NCI-H1048 (cell line): ENCODE measurements at regions not wholly inside any gene's neighbourhood (a gene's known extent, or its start where the extent isn't known, plus 50 kb on each side); places are given as distances from the start of the nearest gene placed in this dataset.

Experiments
- DNase-seq: peaks from one replicate; lab custom pipeline; 2025; lab: John Stamatoyannopoulos, UW

DNA sequence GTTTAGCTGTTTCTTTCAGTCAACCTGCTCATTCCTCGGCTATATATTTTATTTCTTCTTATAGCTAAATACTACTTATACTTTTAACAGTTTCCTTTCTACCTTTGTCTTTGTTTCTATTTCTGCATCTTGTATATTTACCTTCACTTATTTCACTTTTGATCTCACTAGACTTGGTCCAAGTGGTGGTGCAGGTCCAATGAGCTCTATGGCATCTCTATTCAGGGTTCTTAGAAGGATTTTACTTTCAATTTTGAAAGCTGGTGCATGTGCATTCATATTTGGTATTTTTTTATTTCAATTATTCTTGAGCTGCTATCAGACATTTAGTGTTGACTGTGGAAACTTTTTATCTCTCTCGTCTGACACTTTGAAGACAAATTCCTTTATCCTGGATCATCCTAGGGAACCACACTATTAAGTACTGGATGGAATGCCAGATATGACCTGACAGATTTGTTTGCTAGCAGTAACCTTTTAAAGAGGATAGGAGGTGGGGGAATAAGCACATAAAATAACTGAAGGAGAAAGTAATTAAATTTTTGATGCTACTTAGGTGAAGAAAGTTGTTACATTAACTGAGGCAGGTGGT, 123.1 kb upstream of the PJA2 start:
- no peak for DNase-seq

DNA sequence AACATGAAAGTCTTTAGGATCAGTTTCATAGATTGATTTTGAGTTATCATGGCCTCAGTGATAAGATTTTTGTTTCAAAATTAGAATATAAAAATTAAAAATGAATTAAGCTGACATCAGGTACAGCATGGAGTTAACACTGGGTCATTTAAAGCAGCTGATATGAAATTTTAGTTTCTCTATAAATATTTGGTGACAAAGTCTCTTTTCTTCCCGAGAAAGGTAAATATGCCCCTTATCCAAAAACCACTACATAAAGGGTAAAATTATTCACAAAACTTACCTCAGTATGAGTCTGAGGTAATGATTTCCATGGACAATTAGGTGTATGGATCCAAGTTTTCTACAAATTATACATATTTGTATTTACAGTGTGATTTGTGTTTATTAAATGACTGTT, 121.5 kb upstream of the PJA2 start:
- no peak for DNase-seq

DNA sequence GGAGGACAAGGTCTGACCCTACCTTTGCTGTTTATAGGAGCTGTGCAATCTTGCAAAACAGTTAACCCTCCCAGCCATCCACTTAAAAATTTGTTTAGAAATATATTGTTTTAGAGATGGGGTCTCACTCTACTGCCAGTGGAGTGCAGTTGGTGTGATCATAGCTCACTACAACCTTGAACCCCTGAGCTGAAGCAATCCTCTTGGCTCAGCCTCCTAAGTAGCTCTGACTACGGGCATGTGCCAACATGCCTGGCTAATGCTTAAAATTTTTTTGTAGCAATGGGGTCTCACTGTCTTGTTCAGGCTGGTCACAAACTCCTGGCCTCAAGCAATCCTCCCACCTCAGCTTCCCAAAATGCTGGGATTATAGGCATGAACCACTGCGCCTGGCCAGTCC, 120.2 kb upstream of the PJA2 start:
- no peak for DNase-seq

DNA sequence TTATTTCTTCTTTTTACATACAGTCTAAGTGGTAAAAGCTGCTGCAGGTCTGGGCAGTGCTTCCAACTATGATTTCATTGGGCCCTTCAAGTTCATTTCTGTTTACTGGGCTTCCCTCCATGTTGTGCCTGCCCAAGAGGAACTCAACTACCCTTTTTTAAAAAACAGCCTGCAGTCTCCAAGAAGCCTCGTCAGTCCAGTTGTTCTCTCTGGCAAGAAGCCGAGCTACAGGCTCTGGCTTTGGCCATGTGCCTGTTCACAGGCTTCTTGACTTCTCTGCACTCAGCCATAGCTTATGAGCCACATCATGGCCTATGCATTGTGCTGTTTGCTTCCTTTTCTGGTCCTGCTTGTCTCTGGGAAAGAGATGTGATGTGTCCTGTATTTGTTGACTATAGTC, 119.7 kb upstream of the PJA2 start:
- DNase-seq: no peak

DNA sequence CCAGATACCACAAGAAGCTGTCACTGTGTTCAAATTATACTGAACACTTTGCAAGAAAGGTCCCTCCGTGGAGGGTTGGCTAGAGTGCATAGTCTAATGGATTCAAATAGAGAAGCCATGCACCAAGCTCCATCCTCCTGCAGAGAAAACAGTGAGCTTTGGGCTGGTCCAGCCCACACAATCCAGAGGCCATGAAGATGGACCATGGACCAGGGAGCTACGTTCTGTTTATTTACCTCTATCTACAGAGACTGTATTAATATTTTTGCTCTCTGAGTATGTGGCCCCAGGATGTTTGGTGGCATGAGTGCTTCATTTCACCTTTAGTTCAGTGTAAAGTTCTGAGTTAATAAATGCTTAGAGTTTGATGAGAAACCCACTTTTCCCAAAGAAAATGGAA, 114.8 kb upstream of the PJA2 start:
- DNase-seq: no peak

DNA sequence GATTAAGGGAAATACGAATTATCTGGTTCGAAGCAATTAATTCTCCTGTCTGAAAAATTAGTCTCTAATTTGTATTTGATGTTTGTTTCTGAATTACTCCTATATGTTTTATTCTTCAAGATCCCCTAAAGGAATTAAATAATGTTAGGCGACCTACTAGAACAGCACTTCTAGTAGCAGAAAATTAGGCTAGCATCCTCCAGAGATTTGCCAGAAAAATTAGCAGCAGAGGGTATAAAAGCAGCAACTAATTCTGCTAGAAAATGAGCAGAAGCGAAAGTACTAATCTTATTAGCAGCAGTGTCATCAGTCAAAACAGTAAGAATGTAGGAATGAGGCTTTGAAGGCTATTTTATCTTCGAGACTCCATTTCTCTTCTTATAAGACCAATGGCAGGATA, 114.3 kb upstream of the PJA2 start:
- no peak for DNase-seq

DNA sequence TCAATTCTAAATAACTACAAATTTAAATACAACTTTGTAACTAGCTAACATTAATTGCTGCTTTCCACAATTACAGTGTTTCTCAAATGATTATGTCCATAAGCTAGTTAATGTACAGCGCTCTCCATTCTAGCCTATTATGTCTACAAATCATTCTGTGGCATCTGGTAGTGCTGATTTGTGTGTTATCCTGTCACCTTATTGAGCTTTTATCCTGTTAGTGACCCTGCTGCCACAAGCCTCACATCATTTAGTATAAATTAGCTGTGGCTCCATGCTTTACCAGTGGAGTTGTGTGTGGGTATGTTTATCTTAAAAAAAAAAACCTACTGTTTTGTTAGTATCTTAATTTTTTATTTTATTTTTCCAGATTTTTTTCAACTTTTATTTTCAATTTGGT, 112.6 kb upstream of the PJA2 start:
- DNase-seq: no peak

DNA sequence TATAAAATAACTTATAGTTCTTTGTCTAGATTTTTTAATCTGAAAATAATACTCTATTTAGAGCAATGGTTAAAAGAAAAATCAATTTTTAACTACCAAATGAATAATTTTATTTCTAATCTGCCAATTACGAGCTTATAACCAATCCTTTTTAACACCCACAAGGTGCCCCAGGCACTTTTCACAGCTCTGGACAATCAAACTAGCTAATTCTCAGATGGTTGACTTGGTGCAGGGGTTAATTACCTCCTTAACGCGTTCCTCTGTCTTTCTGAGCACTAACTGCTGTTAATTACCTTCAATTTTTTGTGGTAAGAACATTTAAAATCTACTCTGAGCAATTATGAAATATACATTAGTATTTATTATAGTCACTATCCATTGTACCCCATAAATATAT, 109.6 kb upstream of the PJA2 start:
- no peak for DNase-seq

DNA sequence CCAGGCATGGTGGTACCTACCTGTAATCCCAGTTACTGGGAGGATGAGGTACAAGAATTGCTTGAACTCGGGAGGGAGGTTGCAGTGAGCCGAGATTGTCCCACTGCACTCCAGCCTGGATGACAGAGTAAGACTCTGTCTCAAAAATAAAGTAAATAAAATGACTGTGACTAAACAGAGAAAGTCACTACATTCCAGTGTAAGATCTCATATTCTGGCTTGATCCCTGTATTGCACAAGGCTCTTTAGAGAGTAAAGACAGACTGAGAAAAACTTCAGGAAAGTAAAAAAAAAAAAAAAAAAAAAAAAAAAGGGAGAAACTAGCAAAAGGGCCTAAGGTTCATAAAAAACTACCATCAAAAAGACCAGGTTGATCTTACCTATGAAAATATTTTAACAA, 106.6 kb upstream of the PJA2 start:
- DNase-seq: no peak

DNA sequence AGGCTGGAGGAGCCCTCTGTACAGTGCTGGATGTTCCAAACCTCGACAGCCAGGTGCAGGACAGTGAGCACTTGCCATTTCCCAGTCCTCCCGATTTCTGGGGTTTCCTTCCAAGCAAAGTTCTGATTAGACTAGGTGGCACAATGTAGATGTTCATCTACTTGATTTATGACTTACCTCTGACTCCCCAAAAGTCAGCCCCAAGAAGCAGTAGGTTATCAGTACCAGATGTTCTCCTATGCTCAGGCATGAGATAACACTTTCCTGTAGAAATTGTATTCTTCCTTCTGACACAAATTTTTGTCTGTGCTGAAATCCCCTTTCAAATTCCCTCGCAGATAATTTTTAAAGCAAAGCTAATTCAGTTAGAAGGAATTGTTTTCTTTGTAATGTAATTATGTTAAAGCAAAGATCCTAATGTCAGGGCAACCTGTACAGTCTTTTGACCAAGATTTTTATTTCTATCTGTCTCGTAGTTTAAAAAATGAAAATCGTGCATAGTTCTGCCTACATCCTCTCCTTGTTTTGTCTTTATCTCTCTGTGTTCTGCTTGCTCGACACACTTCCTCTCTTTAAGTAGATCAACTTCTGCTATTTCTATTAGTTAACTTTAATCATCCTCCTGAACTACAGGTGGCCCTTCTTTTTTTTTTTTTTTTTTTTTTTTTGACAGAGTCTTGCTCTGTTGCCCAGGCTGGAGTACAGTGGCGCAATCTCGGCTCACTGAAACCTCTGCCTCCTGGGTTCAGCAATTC, 102.4 kb upstream of the PJA2 start:
- DNase-seq: no peak

DNA sequence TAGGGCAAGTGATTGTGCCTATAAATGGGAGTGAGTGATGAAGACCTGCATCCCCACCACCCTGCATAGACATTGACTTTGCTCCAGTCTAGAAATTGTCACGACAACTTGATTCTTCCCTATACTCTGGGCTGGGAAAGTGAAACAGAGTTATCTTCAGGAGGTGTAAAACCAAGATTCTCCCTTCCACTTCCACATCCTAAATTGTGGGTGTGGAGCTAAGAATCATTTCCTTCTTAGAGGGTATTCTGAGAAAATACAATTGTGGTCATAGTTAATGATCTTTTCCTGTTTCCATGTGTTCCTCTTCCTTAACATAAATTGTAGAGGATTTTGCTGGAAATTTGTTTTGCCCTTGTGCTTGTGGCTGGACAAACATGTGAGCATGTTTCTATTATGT, 96.8 kb upstream of the PJA2 start:
- DNase-seq: no peak

DNA sequence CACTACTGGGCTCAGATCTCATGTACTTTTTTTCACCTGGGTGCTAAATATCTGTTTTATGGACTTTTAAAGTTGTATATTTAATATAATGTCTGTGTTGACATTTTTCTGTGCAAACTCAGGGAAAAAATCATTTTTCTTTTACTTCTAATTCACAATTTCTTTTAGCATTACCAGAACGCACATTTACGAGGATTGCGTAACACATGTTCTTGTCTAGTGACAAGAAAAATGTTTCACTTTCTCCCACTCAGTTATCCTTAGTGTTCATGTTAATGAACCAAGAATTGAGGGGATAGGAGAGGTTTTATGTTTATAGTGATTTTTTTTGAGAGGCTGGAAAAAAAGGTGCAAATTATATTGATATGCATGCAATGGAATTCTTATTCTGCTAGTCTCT, 86.3 kb upstream of the PJA2 start:
- DNase-seq: no peak

DNA sequence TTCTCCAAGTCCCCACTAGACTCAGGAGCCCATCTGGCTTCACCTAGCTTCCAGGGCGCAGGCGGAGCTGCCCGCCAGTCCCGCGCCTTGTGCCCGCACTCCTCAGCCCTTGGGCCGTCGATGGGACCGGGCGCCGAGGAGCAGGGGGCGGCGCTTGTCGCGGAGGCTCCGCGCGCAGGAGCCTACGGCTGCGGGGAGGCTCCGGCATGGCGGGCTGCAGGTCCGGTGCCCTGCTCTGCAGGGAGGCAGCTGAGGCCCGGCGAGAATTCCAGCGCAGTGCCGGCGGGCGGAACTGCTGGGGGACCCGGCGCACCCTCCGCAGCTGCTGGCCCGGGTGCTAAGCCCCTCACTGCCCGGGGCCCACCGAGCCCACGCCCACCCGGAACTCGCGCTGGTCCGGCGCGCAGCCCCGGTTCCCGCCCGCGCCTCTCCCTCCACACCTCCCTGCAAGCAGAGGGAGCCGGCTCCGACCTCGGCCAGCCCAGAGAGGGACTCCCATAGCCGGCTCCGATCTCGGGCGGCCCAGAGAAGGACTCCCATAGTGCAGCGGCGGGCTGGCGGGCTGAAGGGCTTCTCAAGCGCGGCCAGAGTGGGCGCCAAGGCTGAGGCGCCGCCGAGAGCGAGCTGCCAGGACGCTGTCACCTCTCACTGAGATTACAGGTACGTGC, 78.1 kb upstream of the PJA2 start:
- DNase-seq: no peak

DNA sequence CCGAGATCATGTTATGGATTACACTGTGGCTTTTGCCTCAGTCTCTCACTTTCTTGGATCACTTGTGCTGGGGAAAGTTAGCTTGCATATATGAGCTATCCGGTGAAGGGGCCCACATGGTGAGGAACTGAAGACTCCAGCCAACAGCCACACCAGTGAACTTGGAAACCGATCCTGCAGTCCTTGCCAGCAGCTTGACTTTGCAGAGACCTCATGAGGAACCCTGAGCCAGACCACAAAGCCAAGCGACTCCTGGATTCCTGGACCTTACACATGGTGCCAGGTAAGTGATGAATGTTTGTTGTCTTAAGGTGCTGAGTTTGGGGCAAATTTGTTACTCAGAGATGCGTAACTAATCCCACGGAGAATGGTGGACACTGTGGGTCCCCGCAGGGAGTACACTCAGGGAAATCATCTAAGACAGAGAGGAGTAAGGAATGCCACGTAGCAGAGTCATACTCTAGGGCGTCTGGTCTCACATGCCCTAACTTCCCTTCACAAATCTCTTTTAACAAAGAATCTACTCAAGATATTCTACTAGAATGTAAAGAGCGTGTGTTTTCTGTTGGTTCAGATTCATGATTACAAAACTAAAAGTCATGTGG, 76.5 kb upstream of the PJA2 start:
- no peak for DNase-seq

DNA sequence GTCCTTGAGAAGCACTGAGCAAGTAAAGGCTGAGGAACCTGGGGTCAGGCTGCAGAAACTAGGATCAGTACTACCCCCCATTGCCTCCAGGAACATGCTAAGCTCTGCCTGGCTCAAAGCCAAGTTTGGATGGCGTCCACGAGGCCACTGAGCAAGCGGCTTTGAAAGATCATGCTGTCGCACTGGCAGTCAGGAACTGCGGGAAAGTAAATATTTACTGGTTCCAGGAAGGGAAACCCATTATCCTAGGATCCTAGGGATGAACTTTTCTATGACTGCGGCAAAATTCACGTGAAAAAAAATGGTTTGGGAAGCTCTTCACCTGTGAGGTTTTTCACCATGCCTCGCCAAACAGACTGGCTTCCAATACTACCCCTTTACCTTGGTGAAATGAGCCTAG, 75.3 kb upstream of the PJA2 start:
- peak; percentile 11 for DNase-seq

DNA sequence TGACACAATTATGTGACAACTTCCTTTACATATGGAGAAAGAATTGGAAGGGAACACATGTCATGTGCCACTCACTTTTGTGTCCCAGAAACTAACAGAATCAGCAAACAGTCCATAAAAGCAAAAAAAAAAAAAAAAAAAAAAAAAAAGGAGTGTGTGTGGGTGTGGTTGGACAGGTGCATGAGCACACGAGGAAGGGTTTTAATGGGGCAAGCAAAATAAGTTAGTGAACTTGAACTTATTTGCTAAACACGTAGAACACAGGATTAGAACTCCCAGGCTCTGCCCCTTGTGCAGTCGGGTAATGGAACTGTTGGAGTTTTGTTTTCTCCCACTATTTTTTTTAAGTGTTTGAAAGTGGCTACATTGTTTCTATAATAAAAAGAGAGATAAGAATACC, 74.8 kb upstream of the PJA2 start:
- DNase-seq: no peak

DNA sequence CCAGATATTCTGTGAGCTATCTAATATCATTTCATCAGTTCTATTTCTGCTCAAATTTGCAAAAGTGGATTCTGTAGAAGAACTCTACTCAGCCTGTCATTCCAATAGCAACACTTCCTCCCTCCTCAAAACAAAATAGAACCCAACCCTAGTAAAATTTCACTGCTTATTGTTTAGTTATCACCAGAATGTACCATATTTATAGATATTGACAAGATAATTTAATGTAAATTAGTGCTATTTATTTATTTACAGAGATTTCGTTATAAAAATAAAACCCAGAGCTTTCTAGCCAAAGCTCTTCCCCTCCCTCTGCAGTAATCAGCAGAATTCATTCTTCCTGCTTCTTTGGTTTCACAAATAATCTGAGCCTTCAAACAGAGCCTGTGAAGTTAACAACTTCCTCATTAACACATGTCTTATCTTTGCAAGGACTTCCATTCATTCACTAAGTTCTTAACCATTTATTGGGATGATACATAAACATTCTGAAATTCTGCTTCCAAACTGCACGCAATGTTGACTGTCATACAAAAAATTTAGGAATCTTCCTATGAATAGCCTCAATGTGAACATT, 73.7 kb upstream of the PJA2 start:
- DNase-seq: no peak

DNA sequence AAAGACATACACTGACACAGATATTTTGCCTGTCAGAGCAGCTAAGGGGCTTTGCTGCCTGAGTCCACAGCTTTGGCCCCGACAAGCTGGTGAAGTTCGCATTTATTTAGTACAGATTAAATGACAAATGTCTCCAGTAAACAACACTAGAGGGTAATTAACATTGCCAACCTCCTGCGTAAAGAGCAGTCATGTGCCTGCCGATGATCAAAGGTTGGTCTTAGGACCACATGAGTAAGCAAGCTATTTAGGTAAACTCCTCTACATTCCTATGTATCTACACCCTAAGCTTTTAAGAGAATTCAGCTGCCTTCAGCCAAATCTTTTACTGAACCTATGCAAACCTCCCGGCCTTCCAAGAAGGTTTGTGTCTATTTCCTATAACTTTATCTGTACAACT, 73.0 kb upstream of the PJA2 start:
- DNase-seq: no peak

DNA sequence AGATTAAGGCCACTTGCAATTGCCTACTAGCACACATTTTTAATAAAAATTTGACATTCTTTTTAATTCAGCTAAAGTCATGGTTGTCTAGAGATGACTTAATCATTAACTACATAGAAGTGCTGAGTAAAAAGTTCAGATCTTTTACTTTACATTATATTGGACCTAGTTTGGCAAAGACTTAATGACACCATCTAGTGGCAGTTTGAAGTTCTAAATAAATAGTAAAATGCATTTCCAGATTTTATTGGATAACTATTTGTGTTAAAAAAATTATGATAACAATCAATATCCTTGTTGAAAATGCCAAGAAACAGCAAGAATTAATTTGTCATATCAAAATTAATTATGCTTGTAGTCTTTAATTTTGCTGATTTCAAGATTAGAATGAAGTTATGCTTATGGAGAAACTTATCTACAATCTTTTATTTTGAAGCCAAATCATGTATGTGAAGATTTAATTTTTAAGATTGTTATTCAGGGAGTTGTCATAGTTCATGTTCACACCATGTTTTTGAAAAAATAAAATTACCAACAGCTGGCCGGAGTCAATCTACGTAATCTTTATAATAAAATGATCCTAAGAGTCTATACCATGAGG, 69.6 kb upstream of the PJA2 start:
- DNase-seq: no peak

DNA sequence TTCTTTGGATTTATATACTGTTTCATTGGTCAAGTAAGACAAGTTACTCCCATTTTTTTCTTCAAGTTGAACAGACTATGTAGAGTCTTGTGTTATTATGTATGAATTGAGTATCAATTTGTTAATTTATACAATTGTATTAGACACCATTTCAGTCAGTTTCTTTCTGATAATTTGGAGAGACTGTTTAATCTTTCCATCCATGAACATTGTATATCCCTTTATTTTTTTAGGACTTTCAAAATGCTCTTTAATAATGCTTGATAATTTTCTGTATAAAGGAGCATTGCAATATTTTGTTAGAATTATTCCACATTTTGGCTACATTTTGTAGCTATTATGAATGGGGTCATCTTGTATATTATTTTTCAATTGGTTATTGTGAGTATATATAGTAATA, 69.1 kb upstream of the PJA2 start:
- DNase-seq: no peak

DNA sequence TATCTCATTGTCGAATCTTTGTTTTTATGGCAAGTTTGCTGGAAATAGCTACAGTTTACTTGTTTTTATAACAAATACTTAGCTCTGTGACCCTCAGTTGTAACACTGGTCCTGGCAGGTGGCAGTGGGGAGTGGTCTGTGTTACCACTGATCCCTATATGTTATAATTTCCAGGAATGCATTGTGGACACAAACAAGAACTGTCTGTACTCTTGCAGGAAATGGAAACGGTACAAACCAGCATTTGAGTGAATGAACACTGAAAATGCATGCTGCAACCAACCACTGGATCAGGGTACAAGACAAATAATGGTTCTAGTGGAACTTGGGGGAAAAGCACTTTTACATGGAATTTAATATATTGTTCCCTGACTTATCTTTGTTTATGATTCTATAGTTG, 66.5 kb upstream of the PJA2 start:
- no peak for DNase-seq

DNA sequence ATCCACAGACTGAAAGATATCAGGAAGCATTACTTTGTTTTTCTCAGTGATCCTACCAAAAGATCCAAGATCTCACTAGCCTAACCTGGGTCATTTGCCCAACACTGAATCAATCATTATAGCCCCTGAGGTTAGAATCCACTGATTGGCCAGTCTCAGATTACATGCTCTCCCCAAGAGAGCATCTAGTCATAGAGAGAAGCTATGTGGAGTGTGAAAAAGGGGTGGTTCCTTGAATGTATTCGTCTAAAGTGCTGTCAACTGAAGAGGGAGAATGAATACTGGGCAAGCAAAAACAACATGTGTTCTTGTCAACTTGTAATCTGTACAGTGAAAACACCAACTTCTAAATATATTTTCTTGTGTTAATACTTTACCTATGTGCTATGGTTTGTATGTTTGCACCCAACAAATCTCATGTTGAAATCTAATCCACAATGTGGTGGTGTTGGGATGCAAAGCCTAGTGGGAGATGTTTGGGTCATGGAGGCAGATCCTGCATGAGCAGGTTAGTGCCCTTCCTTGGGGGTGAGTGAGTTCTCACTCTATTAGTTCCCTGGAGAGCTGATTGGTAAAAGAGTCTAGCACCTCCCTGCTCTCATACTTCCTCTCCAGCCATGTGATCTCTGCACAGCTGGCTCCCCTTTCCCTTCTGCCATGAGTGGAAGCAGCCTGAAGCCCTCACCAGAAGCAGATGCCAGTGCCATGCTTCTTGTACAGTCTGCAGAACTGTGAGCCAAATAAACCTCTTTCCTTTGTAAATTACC, 60.3 kb upstream of the PJA2 start:
- no peak for DNase-seq
